ENCODE measurements at regions not wholly inside any gene's neighbourhood (a gene's known extent, or its start where the extent isn't known, plus 50 kb on each side); places are given as distances from the start of the nearest gene placed in this dataset.

- CTCF ChIA-PET: interaction anchor here (1.1 kb wide), 1 partner anchor 245 kb away, joined by 3 read pairs; no protein-coding TSS in a partner anchor
- no peaks in the 10 kb centered on the region for H4K20me1 ChIP-seq (ENCODE audit: insufficient read depth)
- no peaks in the 10 kb centered on the region for H3F3A ChIP-seq (replicated peaks; ENCODE audit: insufficient read depth)
- POLR2A ChIA-PET: no interaction called here
- H3K9me3 ChIP-seq: no peaks in the 10 kb centered on the region
- no peak for DNase-seq
- H3K9ac ChIP-seq: no peak overlapping the region
- TF ChIP-seq MEF2A (IDR thresholded peaks at IDR 0.05; ENCODE audit: borderline replicate concordance, low read depth) (no peak), JUND (IDR thresholded peaks at IDR 0.05) (no peak), CTCF (IDR thresholded peaks at IDR 0.05) (no peak)
- peaks cover 0 to 17% of the 10 kb centered on the region in 2 experiments; a peak in 3 of 4 replicates for H3K4me1 ChIP-seq (ENCODE audit: control insufficient read depth in 1 of 2, insufficient read depth in 2 of 2, low read depth in 1 of 2, low read length in 1 of 2)
- H3K4me2 ChIP-seq: no peak overlapping the region
- H3K9me2 ChIP-seq: no peaks in the 10 kb centered on the region
- H3K4me3 ChIP-seq (ENCODE audit: low read depth in 2 of 2, low read length in 1 of 2): no peak overlapping the region
- H3K27me3 ChIP-seq (ENCODE audit: insufficient read depth): no peaks in the 10 kb centered on the region
- no peak overlapping the region for H2AFZ ChIP-seq (ENCODE audit: low read depth)
- 98% methylated on average over 14 of the region's 22 CpGs for WGBS (ENCODE audit: low lambda C conversion rate)
- H3K36me3 ChIP-seq (replicated peaks in 1 of 2; ENCODE audit: control insufficient read depth in 1 of 2, insufficient read depth in 2 of 2, low read length in 1 of 2): no peaks in the 10 kb centered on the region
- no peaks in the 10 kb centered on the region for H3K79me2 ChIP-seq (ENCODE audit: insufficient read depth)
- no peak overlapping the region for H3K27ac ChIP-seq (ENCODE audit: low read depth in 2 of 2, low read length in 1 of 2)
Observed at GRCh38 chr9:91160181-91160580, 201.5 kb downstream of the AUH start.

GRCh38 chr9:91160599-91161464 is 200.9 kb downstream of the AUH start:
- no peak for TF ChIP-seq EP300 (IDR thresholded peaks at IDR 0.05; ENCODE audit: borderline replicate concordance in 1 of 2, low read depth in 1 of 2, low read length in 1 of 2)
- no peak for TF ChIP-seq REST (IDR thresholded peaks at IDR 0.05; ENCODE audit: low read depth, low read length)

More at GRCh38 chr9:91160599-91161464, 200.9 kb downstream of the AUH start:
- Histone ChIP-seq H3K4me2 (no peak overlapping the region), H3K4me1 (ENCODE audit: control insufficient read depth in 1 of 2, insufficient read depth in 2 of 2, low read depth in 1 of 2, low read length in 1 of 2) (peaks cover 0 to 18% of the 10 kb centered on the region in 2 experiments; a peak in 3 of 4 replicates), H3K36me3 (replicated peaks in 1 of 2; ENCODE audit: control insufficient read depth in 1 of 2, insufficient read depth in 2 of 2, low read length in 1 of 2) (no peaks in the 10 kb centered on the region), H4K20me1 (ENCODE audit: insufficient read depth) (no peaks in the 10 kb centered on the region), H3K27ac (ENCODE audit: low read depth in 2 of 2, low read length in 1 of 2) (no peak overlapping the region), H3K9me2 (no peaks in the 10 kb centered on the region), H2AFZ (ENCODE audit: low read depth) (no peak overlapping the region), H3F3A (replicated peaks; ENCODE audit: insufficient read depth) (no peaks in the 10 kb centered on the region), H3K9me3 (no peaks in the 10 kb centered on the region), H3K27me3 (ENCODE audit: insufficient read depth) (no peaks in the 10 kb centered on the region), H3K79me2 (ENCODE audit: insufficient read depth) (no peaks in the 10 kb centered on the region), H3K9ac (no peak overlapping the region), H3K4me3 (ENCODE audit: low read depth in 2 of 2, low read length in 1 of 2) (no peak overlapping the region)
- ChIA-PET POLR2A (no interaction called here), CTCF (no interaction called here)
- 89% methylated on average over 5 of the region's 31 CpGs for WGBS (ENCODE audit: low lambda C conversion rate)
- no peak for DNase-seq
